ENCODE measurements at regions not wholly inside any gene's neighbourhood (a gene's known extent, or its start where the extent isn't known, plus 50 kb on each side); places are given as distances from the start of the nearest gene placed in this dataset.

GRCh38 chr2:187078297-187078696, 229.3 kb upstream of the ZSWIM2 start:
- H3K9ac ChIP-seq (ENCODE audit: low read length in 3 of 3) = no peak overlapping the region
- H3K27ac ChIP-seq (ENCODE audit: low read depth in 2 of 2, low read length in 2 of 2) = no peak overlapping the region
- no peak overlapping the region for H3K4me3 ChIP-seq (ENCODE audit: low read length in 3 of 3)
- H3K9me3 ChIP-seq (ENCODE audit: control insufficient read depth in 2 of 3, insufficient read depth in 1 of 3, low read length in 3 of 3) = no peaks in the 10 kb centered on the region
- FAIRE-seq (no peak), DNase-seq (no peak)
- no peaks in the 10 kb centered on the region for H3K36me3 ChIP-seq (ENCODE audit: control insufficient read depth in 2 of 3, insufficient read depth in 3 of 3, low read length in 3 of 3)
- no peaks in the 10 kb centered on the region for H3K4me1 ChIP-seq (ENCODE audit: control insufficient read depth in 2 of 3, insufficient read depth in 2 of 3, low read depth in 1 of 3, low read length in 3 of 3)
- intact Hi-C loops (cut with DNase I) = no loop called here
- no peaks in the 10 kb centered on the region for H3K27me3 ChIP-seq (ENCODE audit: control insufficient read depth, insufficient read depth, low read length)
- TF ChIP-seq CTCF (IDR thresholded peaks at IDR 0.05; ENCODE audit: borderline replicate concordance, extremely low read depth, insufficient read depth) = no peak

GRCh38 chr2:187075671-187076070, 226.7 kb upstream of the ZSWIM2 start:
- Histone ChIP-seq H3K4me3 (ENCODE audit: low read length in 3 of 3) (no peak overlapping the region), H3K27ac (ENCODE audit: low read depth in 2 of 2, low read length in 2 of 2) (no peak overlapping the region), H3K27me3 (ENCODE audit: control insufficient read depth, insufficient read depth, low read length) (no peaks in the 10 kb centered on the region), H3K9me3 (ENCODE audit: control insufficient read depth in 2 of 3, insufficient read depth in 1 of 3, low read length in 3 of 3) (no peaks in the 10 kb centered on the region), H3K36me3 (ENCODE audit: control insufficient read depth in 2 of 3, insufficient read depth in 3 of 3, low read length in 3 of 3) (no peaks in the 10 kb centered on the region), H3K4me1 (ENCODE audit: control insufficient read depth in 2 of 3, insufficient read depth in 2 of 3, low read depth in 1 of 3, low read length in 3 of 3) (no peaks in the 10 kb centered on the region), H3K9ac (ENCODE audit: low read length in 3 of 3) (no peak overlapping the region)
- no peak for DNase-seq
- FAIRE-seq = no peak
- intact Hi-C loops (cut with DNase I) = no loop called here
- TF ChIP-seq CTCF (IDR thresholded peaks at IDR 0.05; ENCODE audit: borderline replicate concordance, extremely low read depth, insufficient read depth) = no peak

- H3K27ac ChIP-seq (ENCODE audit: low read depth in 2 of 2, low read length in 2 of 2) = no peak overlapping the region
- no peaks in the 10 kb centered on the region for H3K27me3 ChIP-seq (ENCODE audit: control insufficient read depth, insufficient read depth, low read length)
- DNase-seq (no peak), FAIRE-seq (no peak)
- no peak overlapping the region for H3K9ac ChIP-seq (ENCODE audit: low read length in 3 of 3)
- intact Hi-C loops (cut with DNase I) = no loop called here
- H3K4me1 ChIP-seq (ENCODE audit: control insufficient read depth in 2 of 3, insufficient read depth in 2 of 3, low read depth in 1 of 3, low read length in 3 of 3) = no peaks in the 10 kb centered on the region
- H3K36me3 ChIP-seq (ENCODE audit: control insufficient read depth in 2 of 3, insufficient read depth in 3 of 3, low read length in 3 of 3) = no peaks in the 10 kb centered on the region
- no peaks in the 10 kb centered on the region for H3K9me3 ChIP-seq (ENCODE audit: control insufficient read depth in 2 of 3, insufficient read depth in 1 of 3, low read length in 3 of 3)
- no peak overlapping the region for H3K4me3 ChIP-seq (ENCODE audit: low read length in 3 of 3)
- no peak for TF ChIP-seq CTCF (IDR thresholded peaks at IDR 0.05; ENCODE audit: borderline replicate concordance, extremely low read depth, insufficient read depth)
Observed at GRCh38 chr2:187075199-187075635, 226.2 kb upstream of the ZSWIM2 start.

- DNase-seq = no peak
- TF ChIP-seq CTCF (IDR thresholded peaks at IDR 0.05; ENCODE audit: borderline replicate concordance, extremely low read depth, insufficient read depth) = no peak
- no peak for FAIRE-seq
Observed at GRCh38 chr2:187058198-187058597, 209.2 kb upstream of the ZSWIM2 start.

More at GRCh38 chr2:187058198-187058597, 209.2 kb upstream of the ZSWIM2 start:
- Histone ChIP-seq H3K27me3 (ENCODE audit: control insufficient read depth, insufficient read depth, low read length) (no peaks in the 10 kb centered on the region), H3K9me3 (ENCODE audit: control insufficient read depth in 2 of 3, insufficient read depth in 1 of 3, low read length in 3 of 3) (no peaks in the 10 kb centered on the region), H3K4me1 (ENCODE audit: control insufficient read depth in 2 of 3, insufficient read depth in 2 of 3, low read depth in 1 of 3, low read length in 3 of 3) (no peaks in the 10 kb centered on the region), H3K27ac (ENCODE audit: low read depth in 2 of 2, low read length in 2 of 2) (no peak overlapping the region), H3K9ac (ENCODE audit: low read length in 3 of 3) (no peak overlapping the region), H3K4me3 (ENCODE audit: low read length in 3 of 3) (no peak overlapping the region), H3K36me3 (ENCODE audit: control insufficient read depth in 2 of 3, insufficient read depth in 3 of 3, low read length in 3 of 3) (no peaks in the 10 kb centered on the region)
- intact Hi-C loops (cut with DNase I) = no loop called here

Measured in kidney (tissue), 13 donors.